ENCODE measurements at regions not wholly inside any gene's neighbourhood (a gene's known extent, or its start where the extent isn't known, plus 50 kb on each side); places are given as distances from the start of the nearest gene placed in this dataset.

DNA sequence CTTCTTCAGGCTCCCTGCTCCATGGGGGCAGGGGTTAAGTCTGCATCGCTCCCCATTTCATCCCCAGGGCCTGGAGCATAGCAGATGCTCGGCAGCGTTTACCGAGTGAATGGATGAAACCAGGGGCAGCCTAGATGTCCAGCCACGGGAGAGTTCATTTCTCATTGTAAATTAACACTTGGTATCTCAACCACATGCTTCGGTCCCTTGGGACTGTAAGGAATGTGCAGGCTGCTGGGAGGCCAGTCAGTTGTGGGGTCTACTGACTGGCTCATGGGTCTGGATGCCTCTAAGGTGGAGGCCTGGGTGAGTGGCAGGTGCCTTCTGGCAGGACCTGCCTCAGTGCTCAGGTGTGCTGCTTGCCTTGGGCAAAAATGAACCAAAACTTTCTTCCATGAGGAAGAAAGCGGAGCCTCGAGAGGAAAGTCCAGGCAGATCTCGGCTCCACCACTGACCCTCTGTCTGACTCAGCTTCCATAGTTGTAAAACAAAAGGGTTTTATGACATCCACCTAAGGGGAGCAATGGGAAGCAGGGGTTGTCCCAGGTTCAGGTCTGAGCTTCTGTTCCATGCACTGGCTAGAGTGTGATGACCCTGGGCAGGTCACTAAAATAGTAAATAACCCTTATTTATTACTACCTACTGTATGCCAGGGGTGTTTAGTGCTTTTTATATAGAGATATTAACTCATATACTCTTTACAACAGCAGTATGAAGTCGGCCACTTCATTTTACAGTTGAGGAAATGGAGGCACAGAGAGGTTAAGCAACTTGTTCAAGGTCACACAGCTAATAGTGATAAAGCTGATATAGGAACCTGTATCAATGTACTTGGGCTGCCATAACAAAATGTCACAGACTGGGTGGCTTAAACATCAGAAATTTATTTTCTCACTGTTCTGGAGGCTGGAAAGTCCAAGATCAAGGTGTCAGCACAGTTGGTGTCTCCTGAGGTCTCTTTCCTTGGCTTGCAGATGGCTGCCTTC, 144.3 kb upstream of the STX18 start:
- TF ChIP-seq, protein P1, sequence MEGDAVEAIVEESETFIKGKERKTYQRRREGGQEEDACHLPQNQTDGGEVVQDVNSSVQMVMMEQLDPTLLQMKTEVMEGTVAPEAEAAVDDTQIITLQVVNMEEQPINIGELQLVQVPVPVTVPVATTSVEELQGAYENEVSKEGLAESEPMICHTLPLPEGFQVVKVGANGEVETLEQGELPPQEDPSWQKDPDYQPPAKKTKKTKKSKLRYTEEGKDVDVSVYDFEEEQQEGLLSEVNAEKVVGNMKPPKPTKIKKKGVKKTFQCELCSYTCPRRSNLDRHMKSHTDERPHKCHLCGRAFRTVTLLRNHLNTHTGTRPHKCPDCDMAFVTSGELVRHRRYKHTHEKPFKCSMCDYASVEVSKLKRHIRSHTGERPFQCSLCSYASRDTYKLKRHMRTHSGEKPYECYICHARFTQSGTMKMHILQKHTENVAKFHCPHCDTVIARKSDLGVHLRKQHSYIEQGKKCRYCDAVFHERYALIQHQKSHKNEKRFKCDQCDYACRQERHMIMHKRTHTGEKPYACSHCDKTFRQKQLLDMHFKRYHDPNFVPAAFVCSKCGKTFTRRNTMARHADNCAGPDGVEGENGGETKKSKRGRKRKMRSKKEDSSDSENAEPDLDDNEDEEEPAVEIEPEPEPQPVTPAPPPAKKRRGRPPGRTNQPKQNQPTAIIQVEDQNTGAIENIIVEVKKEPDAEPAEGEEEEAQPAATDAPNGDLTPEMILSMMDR (IDR thresholded peaks at IDR 0.05; ENCODE audit: unreplicated experiment): no peak
- DNase-seq (ENCODE audit: low spot score): no peak
- no peak overlapping the region for H3K27ac Mint-ChIP-seq (ENCODE audit: unreplicated experiment)
- no peaks in the 10 kb centered on the region for H3K27me3 Mint-ChIP-seq (ENCODE audit: unreplicated experiment)
- peaks cover 5% of the 10 kb centered on the region for H3K36me3 Mint-ChIP-seq (ENCODE audit: low read depth, unreplicated experiment)
- no peaks in the 10 kb centered on the region for H3K9me3 Mint-ChIP-seq (ENCODE audit: unreplicated experiment)
- H3K4me3 Mint-ChIP-seq (ENCODE audit: unreplicated experiment): no peak overlapping the region
- no peaks in the 10 kb centered on the region for H3K4me1 Mint-ChIP-seq (ENCODE audit: unreplicated experiment)

DNA sequence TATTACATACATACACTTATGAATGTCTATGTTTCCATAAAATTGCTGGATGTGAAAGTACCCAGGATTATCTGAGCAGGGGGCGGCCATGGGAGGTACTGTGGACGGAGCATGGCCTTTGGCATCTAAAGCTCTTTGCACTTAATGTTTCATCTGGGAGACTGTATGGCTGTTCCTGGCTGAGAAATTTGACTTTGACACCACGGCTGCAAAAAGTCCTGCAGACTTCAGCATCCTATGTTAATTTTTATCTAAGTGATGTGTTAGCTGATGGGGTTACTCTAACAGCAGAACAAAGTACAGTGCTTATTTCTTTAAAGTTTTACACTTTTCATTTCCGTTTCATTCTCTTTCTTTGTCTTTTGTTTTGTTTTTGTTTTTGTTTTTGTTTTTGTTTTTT, 139.8 kb upstream of the STX18 start:
- no peaks in the 10 kb centered on the region for H3K9me3 Mint-ChIP-seq (ENCODE audit: unreplicated experiment)

DNA sequence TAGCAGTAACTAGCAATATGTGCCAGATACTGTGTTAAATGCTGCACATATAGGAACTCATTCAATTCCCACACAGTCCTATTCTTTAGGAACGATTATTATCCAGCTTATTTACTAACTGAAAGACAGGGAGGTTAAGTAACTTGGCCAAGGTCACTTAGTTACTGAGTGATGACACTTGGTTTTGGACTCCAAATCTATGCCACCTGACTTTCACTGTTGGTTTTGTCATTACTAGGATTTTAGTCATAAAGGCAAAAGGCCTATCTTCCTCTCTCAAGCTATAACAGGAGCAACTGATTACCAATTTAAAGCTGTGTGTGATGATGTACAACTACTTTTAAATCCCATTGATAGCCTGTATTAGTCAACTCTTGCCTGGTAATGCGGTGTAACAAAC, 138.9 kb upstream of the STX18 start:
- Mint-ChIP-seq H3K9me3 (ENCODE audit: unreplicated experiment) (no peaks in the 10 kb centered on the region), H3K4me3 (ENCODE audit: unreplicated experiment) (no peak overlapping the region), H3K27me3 (ENCODE audit: unreplicated experiment) (no peaks in the 10 kb centered on the region), H3K36me3 (ENCODE audit: low read depth, unreplicated experiment) (no peaks in the 10 kb centered on the region), H3K4me1 (ENCODE audit: unreplicated experiment) (no peaks in the 10 kb centered on the region), H3K27ac (ENCODE audit: unreplicated experiment) (no peak overlapping the region)
- DNase-seq (ENCODE audit: low spot score): no peak
- TF ChIP-seq, protein P1 (IDR thresholded peaks at IDR 0.05; ENCODE audit: unreplicated experiment): no peak

More for the DNA sequence above, 139.8 kb upstream of the STX18 start:
- TF ChIP-seq, protein P1 (IDR thresholded peaks at IDR 0.05; ENCODE audit: unreplicated experiment): no peak
- Mint-ChIP-seq H3K4me3 (ENCODE audit: unreplicated experiment) (no peak overlapping the region), H3K27ac (ENCODE audit: unreplicated experiment) (no peak overlapping the region), H3K4me1 (ENCODE audit: unreplicated experiment) (no peaks in the 10 kb centered on the region), H3K36me3 (ENCODE audit: low read depth, unreplicated experiment) (no peaks in the 10 kb centered on the region), H3K27me3 (ENCODE audit: unreplicated experiment) (no peaks in the 10 kb centered on the region)
- DNase-seq (ENCODE audit: low spot score): no peak

DNA sequence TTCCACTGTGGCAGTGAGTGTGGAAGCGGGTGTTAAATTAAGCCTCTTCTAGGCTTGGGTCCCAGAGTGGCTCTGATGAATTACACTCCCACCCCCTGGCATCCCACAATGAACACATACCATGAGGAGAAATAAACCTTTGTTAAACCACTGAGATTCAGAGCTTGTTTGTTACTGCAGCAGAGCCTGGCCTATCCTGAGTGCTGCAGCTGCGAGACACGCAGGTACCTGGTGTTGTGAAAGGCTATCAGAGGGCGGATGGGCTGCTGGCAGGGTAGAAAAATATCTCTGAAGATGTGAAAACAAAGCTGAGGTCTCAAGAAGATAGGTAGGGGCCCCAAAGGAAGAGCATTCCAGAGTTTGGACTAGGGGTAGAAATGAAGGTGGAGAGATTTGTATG, 138.4 kb upstream of the STX18 start:
- Mint-ChIP-seq H3K27me3 (ENCODE audit: unreplicated experiment) (no peaks in the 10 kb centered on the region), H3K4me3 (ENCODE audit: unreplicated experiment) (no peak overlapping the region), H3K36me3 (ENCODE audit: low read depth, unreplicated experiment) (no peaks in the 10 kb centered on the region), H3K4me1 (ENCODE audit: unreplicated experiment) (no peaks in the 10 kb centered on the region), H3K27ac (ENCODE audit: unreplicated experiment) (no peak overlapping the region), H3K9me3 (ENCODE audit: unreplicated experiment) (no peaks in the 10 kb centered on the region)
- TF ChIP-seq, protein P1 (IDR thresholded peaks at IDR 0.05; ENCODE audit: unreplicated experiment): no peak
- DNase-seq (ENCODE audit: low spot score): no peak
